D721Med (cell line): ENCODE measurements at regions not wholly inside any gene's neighbourhood (a gene's known extent, or its start where the extent isn't known, plus 50 kb on each side); places are given as distances from the start of the nearest gene placed in this dataset.

Experiments
- DNase-seq: peaks from one replicate; pipeline ENCODE4 v3.0.0; 2011; ENCODE audit warnings: low spot score; ENCODE audit not compliant: insufficient read length
- FAIRE-seq: peaks from 2 replicates; lab custom pipeline; 2011; peaks lifted over from hg19 to GRCh38; lab: Jason Lieb, UNC
- TF ChIP-seq, protein P1 (sequence below): IDR thresholded peaks from 2 replicates; pipeline ENCODE4 v1.5.1; 2012; ENCODE audit warnings: mild to moderate bottlenecking, control low read depth; ENCODE audit not compliant: insufficient read depth; ENCODE audit errors: missing control alignments

DNA sequence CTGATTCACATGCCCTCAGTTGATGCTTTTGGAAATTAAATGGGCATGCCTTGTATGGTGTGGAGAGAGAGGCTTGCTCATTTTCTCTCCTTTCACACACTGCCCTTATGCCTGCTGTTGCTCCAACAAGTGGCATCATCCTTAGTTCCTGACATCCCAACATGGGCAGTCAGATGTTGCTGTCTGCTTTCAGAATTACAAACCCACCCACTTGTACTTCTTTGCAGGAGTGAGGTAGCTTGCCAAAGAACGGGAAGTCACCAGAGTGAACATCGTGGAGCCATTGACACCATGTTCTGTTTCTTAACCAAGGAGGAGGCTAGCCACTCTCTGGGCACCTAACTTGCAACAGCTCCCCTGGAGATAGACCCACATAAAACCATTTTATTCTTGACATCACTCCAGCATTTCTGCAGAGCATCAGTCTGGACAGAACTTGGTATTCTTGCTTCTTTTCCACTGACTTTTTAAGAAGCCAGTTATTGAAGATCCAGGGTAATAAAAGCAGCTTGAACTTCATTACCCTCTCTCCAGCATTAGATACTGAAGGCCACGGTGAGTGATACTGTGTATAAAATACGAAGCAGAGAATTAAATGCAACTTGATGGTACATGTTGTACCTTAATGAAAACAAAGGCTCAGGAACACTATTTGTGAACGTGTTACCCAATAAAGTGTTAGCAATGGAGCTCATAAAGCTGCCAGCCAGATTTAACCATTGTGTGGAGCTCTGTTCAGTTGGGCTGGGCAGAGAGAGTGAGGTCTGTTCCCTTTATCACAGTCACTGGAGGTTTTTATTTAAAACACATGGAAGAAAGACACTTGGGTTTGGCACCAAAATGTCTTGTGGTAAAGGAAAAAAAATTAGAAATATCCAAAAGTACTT, 195.8 kb upstream of the HABP2 start:
- FAIRE-seq = no peak

DNA sequence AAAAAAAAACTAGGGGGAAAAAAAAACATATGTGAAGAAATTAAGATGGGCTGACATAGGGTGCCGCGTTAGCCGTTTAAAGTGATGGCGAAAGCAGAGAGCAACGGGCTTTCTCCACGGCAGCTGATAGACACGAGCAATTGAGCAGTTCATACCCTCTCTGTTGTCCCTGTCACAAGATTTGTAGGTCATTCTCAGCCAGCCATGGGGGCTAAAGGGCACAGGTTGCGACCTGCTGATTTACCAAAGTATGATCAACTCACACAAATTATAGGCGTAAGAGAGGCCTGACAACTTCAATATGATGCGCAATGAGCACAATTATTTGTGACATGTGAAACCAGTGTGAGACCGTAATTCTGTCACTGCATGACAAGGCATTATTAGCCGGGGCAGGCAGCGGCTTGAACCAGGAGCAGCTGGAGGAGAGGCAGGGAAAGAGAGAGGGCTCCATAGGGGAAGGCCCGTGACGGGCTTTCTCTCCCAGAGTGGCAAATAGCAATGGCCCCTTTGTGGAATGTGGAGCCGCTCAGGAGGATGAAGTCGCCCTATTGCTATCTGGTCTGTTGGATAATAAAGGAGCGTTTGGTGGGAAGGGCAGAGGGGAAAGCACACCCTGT, 195.1 kb upstream of the HABP2 start:
- TF ChIP-seq, protein P1, sequence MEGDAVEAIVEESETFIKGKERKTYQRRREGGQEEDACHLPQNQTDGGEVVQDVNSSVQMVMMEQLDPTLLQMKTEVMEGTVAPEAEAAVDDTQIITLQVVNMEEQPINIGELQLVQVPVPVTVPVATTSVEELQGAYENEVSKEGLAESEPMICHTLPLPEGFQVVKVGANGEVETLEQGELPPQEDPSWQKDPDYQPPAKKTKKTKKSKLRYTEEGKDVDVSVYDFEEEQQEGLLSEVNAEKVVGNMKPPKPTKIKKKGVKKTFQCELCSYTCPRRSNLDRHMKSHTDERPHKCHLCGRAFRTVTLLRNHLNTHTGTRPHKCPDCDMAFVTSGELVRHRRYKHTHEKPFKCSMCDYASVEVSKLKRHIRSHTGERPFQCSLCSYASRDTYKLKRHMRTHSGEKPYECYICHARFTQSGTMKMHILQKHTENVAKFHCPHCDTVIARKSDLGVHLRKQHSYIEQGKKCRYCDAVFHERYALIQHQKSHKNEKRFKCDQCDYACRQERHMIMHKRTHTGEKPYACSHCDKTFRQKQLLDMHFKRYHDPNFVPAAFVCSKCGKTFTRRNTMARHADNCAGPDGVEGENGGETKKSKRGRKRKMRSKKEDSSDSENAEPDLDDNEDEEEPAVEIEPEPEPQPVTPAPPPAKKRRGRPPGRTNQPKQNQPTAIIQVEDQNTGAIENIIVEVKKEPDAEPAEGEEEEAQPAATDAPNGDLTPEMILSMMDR = no peak
- DNase-seq (no peak), FAIRE-seq (no peak)

More for the DNA sequence above, 195.8 kb upstream of the HABP2 start:
- DNase-seq = no peak
- TF ChIP-seq, protein P1 = no peak

DNA sequence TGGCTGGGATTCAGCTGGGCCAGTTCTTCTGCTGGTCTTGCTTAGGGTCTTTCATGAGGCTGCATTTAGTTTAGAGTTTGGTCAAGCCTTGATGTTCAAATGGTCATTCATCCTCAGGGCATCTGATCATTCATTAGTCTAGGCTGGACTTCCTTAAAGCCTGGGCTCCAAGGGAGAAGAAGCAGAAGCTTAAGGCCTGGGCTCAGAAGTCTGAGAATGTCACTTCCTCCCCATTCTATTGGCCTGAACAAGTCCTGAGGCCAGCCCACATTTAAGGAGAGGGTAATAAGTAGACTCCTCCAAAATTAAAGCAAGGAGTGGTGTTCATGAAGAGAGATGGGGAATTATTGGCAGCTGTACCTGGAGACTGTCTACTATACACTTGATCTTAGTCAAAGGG, 193.2 kb upstream of the HABP2 start:
- TF ChIP-seq, protein P1 = no peak
- DNase-seq (no peak), FAIRE-seq (no peak)

DNA sequence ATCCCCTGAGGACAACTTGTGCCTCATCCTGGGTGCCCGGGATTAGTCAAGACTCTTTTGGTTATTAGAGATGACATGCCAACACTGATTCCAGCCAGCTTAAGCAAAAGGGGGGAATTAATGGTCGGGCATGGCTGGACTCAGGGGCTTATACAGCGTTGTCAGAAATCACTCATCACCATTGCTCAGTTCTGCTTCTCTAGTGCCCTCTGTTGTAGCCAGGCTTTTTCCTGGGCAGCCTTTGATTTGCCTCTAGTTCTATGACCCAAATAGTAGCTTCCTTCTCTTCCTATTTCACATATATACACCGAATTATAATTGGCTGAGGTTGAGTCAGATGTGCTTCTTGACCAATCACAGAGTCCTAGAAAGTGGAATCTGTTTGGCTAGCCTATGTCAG, 192.0 kb upstream of the HABP2 start:
- FAIRE-seq = no peak
- TF ChIP-seq, protein P1 = no peak
- DNase-seq = no peak

DNA sequence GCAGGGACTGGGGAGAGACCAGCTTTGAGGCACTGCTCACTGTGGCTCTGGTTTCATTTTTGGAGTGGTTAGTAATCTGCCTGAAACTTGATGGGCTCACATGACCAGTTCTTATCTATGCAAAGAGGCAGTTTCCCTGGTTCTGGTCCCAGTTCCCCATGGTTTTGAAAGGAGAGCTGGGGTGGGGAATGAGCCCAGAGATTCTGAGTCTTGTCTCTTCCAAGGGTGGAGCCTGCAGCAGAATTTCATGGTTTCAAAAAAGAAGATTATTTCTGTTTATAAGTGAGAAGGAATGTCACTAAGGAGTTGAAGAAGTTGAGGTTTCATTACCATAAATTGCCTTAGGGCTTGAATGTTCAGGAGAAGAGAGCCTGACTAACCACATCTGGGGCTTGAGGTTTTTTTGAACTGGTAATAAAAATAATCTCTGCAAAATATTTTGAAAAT, 190.2 kb upstream of the HABP2 start:
- DNase-seq (no peak), FAIRE-seq (no peak)
- TF ChIP-seq, protein P1 = no peak

DNA sequence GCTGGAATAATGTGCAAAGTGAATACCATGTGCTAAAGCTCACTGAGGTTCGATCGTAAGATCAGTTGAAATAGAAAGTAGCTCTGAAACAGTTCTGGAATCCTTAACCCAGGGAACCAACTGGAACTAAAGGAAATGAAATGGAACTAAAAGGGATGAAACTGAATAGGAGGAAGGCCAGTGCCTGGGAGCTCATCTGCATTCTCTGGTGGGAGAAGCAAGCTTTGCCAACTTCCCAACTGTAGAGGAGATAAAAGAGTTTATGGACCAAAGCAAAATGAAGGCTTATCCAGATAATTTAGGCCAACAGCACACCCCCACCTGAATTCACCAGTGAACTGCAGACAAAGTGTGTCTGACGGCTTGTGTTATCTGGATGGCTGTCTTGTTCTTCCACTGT, 188.6 kb upstream of the HABP2 start:
- FAIRE-seq (no peak), DNase-seq (no peak)
- TF ChIP-seq, protein P1 = no peak
